ENCODE measurements at regions not wholly inside any gene's neighbourhood (a gene's known extent, or its start where the extent isn't known, plus 50 kb on each side); places are given as distances from the start of the nearest gene placed in this dataset.

DNA sequence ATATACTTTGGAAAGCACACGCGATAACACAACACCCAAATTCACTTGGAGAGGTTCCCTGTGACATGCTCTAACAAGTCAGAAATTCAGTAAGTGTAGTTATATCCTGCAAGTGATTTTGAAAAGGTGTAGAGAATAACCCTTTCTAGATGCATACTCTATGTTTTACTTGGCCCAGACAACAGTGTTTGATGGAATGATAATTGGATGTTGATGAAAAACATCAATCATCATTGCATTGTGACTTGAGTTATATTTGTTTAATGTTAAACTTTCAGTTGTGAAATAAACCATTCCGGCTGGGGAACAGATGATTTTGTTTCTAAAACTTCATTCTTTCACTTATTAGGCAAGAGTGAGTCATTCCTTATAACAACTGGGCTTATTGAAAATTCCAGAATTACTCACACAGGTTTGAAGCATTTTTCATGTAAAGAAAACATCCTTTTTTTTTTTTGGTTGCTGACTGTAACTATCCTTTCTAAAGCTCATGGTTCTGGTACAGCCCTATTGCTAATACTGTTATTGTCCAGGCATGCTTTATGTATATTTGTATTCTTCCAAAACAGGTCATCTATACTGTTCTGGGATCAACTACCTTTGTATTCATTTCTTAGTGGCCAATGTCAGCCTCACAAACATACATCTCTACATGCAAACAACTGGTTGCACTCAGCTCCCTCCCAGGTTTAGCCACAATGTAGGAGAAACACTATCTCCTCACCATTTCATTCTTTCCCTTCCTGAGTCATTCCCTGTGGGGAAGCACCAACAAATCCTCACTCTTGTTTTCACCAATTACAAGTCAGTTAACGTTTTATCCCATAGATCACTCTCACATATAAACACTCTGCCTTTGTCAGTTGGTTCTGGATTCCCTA lies 121.2 kb upstream of the LRIG3 start (continued):
- TF ChIP-seq, protein P1, sequence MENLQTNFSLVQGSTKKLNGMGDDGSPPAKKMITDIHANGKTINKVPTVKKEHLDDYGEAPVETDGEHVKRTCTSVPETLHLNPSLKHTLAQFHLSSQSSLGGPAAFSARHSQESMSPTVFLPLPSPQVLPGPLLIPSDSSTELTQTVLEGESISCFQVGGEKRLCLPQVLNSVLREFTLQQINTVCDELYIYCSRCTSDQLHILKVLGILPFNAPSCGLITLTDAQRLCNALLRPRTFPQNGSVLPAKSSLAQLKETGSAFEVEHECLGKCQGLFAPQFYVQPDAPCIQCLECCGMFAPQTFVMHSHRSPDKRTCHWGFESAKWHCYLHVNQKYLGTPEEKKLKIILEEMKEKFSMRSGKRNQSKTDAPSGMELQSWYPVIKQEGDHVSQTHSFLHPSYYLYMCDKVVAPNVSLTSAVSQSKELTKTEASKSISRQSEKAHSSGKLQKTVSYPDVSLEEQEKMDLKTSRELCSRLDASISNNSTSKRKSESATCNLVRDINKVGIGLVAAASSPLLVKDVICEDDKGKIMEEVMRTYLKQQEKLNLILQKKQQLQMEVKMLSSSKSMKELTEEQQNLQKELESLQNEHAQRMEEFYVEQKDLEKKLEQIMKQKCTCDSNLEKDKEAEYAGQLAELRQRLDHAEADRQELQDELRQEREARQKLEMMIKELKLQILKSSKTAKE (IDR thresholded peaks at IDR 0.05; ENCODE audit: low read depth, poor library complexity, severe bottlenecking) = no peak
- TF ChIP-seq SMARCA5 (IDR thresholded peaks at IDR 0.05) = no peak

- FAIRE-seq (no peak), DNase-seq (ENCODE audit: low read depth, low spot score) (no peak), ATAC-seq (no peak)
- H3K4me3 ChIP-seq = no peak overlapping the region
- 40% methylated on average over 1 of the region's 1 CpG for WGBS (ENCODE audit: insufficient coverage, insufficient replicate concordance, low lambda C conversion rate, missing lambda C conversion rate)
- CTCF ChIA-PET = interaction anchor here (0.6 kb wide), 1 partner anchor 618 kb away, joined by 3 read pairs; no protein-coding TSS in a partner anchor
- no peaks in the 10 kb centered on the region; a peak in 1 of 4 replicates for H3K27me3 ChIP-seq (replicated peaks in 1 of 2; ENCODE audit: control insufficient read depth in 2 of 2, insufficient read depth in 2 of 2, low read length in 1 of 2)
- no peak overlapping the region for H3K4me2 ChIP-seq (ENCODE audit: control insufficient read depth, insufficient read depth)
- H3K9me3 ChIP-seq (replicated peaks; ENCODE audit: control insufficient read depth, insufficient read depth, low read length) = no peaks in the 10 kb centered on the region
- H3K79me2 ChIP-seq (ENCODE audit: control insufficient read depth, insufficient read depth, low read length) = no peaks in the 10 kb centered on the region
- no TSS peak for BruUV-seq (replicated peaks)
- no peaks in the 10 kb centered on the region for H3K4me1 ChIP-seq (ENCODE audit: control insufficient read depth, insufficient read depth, low read length)
- intact Hi-C loops (cut with micrococcal nuclease; ENCODE audit: unreplicated experiment) = no loop called here
- H3K36me3 ChIP-seq (ENCODE audit: control insufficient read depth in 2 of 2, insufficient read depth in 2 of 2, low read length in 1 of 2) = no peaks in the 10 kb centered on the region
- H4K20me1 ChIP-seq (ENCODE audit: control insufficient read depth, insufficient read depth) = no peaks in the 10 kb centered on the region
- no peak overlapping the region for H3K27ac ChIP-seq (ENCODE audit: control insufficient read depth, insufficient read depth)
- H2AFZ ChIP-seq (ENCODE audit: control insufficient read depth, low read depth, low read length) = no peak overlapping the region
- no peak overlapping the region for H3K9ac ChIP-seq (ENCODE audit: control insufficient read depth, insufficient read depth, low read length)
- RAD21 ChIA-PET (ENCODE audit: unreplicated experiment) = interaction anchor here (0.7 kb wide), 1 partner anchor 554 kb away, joined by 3 read pairs; no protein-coding TSS in a partner anchor
- POLR2A ChIA-PET = no interaction called here
- SMC1A ChIA-PET (ENCODE audit: uncharacterized antibody, unreplicated experiment) = no interaction called here
- in situ Hi-C loops (cut with MboI) = no loop called here
- no peak for TF ChIP-seq EGR1 (IDR thresholded peaks at IDR 0.05; ENCODE audit: borderline replicate concordance in 1 of 2, low read depth in 2 of 2, low read length in 2 of 2)
- TF ChIP-seq REST (IDR thresholded peaks at IDR 0.05; ENCODE audit: low read depth, low read length) = no peak
Measured at GRCh38 chr12:59040656-59041055, 120.4 kb upstream of the LRIG3 start.

Measured in GM12878 (cell line).